CD14-positive monocyte (primary cell): ENCODE measurements at regions not wholly inside any gene's neighbourhood (a gene's known extent, or its start where the extent isn't known, plus 50 kb on each side); places are given as distances from the start of the nearest gene placed in this dataset.

Source experiments
- DNase-seq, 3 donors: peaks; one replicate each; pipeline ENCODE4 v3.0.0-alpha.2; 2011 to 2022
- H2AFZ ChIP-seq: 2 replicates; pipeline ENCODE4 v1.6.0; 2012; ENCODE audit warnings: mild to moderate bottlenecking, low read depth, low read length, inconsistent platforms; ENCODE audit not compliant: insufficient read depth, poor library complexity, severe bottlenecking
- H3K27ac ChIP-seq, 2 donors: 1 replicate in 1 of 2; 2 replicates in 1 of 2; pipeline ENCODE4 v1.5.1; 2012 to 2013; ENCODE audit warnings: low read length in 2 of 2, control low read depth in 1 of 2, inconsistent platforms in 1 of 2, low read depth in 1 of 2, mild to moderate bottlenecking in 1 of 2
- H3K27me3 ChIP-seq, 2 donors: one replicate each; pipeline versions ENCODE4 v1.6.0 to v1.6.1; 2011 to 2013; ENCODE audit warnings: low read length in 2 of 2; ENCODE audit not compliant: control insufficient read depth in 2 of 2, insufficient read depth in 2 of 2
- H3K36me3 ChIP-seq, 2 donors: replicated peaks in 1 of 2; 1 replicate in 1 of 2; 2 replicates in 1 of 2; pipeline versions ENCODE4 v1.5.1 to v1.6.1; 2012 to 2013; ENCODE audit warnings: low read length in 2 of 2, control low read depth in 1 of 2, inconsistent platforms in 1 of 2, mild to moderate bottlenecking in 1 of 2; ENCODE audit not compliant: insufficient read depth in 2 of 2, control insufficient read depth in 1 of 2
- H3K4me1 ChIP-seq, 2 donors: 1 replicate in 1 of 2; 2 replicates in 1 of 2; pipeline versions ENCODE4 v1.5.1 to v1.6.1; 2012 to 2013; ENCODE audit warnings: low read length in 2 of 2, control low read depth in 1 of 2, inconsistent platforms in 1 of 2, mild to moderate bottlenecking in 1 of 2, moderate library complexity in 1 of 2; ENCODE audit not compliant: insufficient read depth in 2 of 2, control insufficient read depth in 1 of 2
- H3K4me2 ChIP-seq: replicated peaks from 2 replicates; pipeline ENCODE3; 2012; ENCODE audit warnings: low read length, moderate library complexity, mild to moderate bottlenecking; ENCODE audit not compliant: poor library complexity, severe bottlenecking; ENCODE audit errors: extremely low read depth
- H3K4me3 ChIP-seq, 3 experiments: fragments of 200-600 bp in 1 of 3; sonication (generic) in 1 of 3; replicated peaks in 1 of 3; 1 replicate in 2 of 3; 2 replicates in 1 of 3; pipeline ENCODE4 v1.5.1; 2011 to 2013; ENCODE audit warnings: low read length in 3 of 3, mild to moderate bottlenecking in 3 of 3, control low read depth in 2 of 3, low read depth in 2 of 3, inconsistent platforms in 1 of 3, moderate library complexity in 1 of 3
- H3K79me2 ChIP-seq: 2 replicates; pipeline ENCODE4 v1.6.0; 2012; ENCODE audit warnings: mild to moderate bottlenecking, control low read depth, inconsistent platforms, low read length, moderate library complexity; ENCODE audit not compliant: insufficient read depth
- H3K9ac ChIP-seq: 2 replicates; pipeline ENCODE4 v1.6.0; 2017; ENCODE audit warnings: low read length, mild to moderate bottlenecking; ENCODE audit not compliant: insufficient read depth, poor library complexity, severe bottlenecking
- H3K9me3 ChIP-seq, 2 donors: replicated peaks in 1 of 2; 1 replicate in 1 of 2; 2 replicates in 1 of 2; pipeline versions ENCODE4 v1.5.1 to v1.6.1; 2012 to 2013; ENCODE audit warnings: low read length in 2 of 2, control low read depth in 1 of 2; ENCODE audit not compliant: control insufficient read depth in 1 of 2, insufficient read depth in 1 of 2
- H4K20me1 ChIP-seq: 2 replicates; pipeline ENCODE4 v1.6.0; 2012; ENCODE audit warnings: mild to moderate bottlenecking, low read length, control low read depth, moderate library complexity; ENCODE audit not compliant: insufficient read depth
- H3K27ac Mint-ChIP-seq, 7 donors: one replicate each; pipeline ENCODE4 v1.8.0; 2020; ENCODE audit warnings: mild to moderate bottlenecking in 7 of 7, mixed read lengths in 7 of 7, moderate library complexity in 6 of 7, inconsistent platforms in 2 of 7
- H3K27me3 Mint-ChIP-seq, 3 donors: one replicate each; pipeline ENCODE4 v1.8.0; 2021 to 2022; ENCODE audit warnings: low read depth in 3 of 3, mild to moderate bottlenecking in 3 of 3, mixed read lengths in 3 of 3, moderate library complexity in 3 of 3, inconsistent platforms in 1 of 3
- H3K36me3 Mint-ChIP-seq, 2 donors: one replicate each; pipeline ENCODE4 v1.8.0; 2020; ENCODE audit warnings: mixed read lengths in 2 of 2, inconsistent platforms in 1 of 2, mild to moderate bottlenecking in 1 of 2
- H3K4me1 Mint-ChIP-seq: one replicate; pipeline ENCODE4 v1.8.0; 2020; ENCODE audit warnings: mild to moderate bottlenecking, mixed read lengths
- H3K4me3 Mint-ChIP-seq, 2 donors: one replicate each; pipeline ENCODE4 v1.8.0; 2020; ENCODE audit warnings: mild to moderate bottlenecking in 2 of 2, mixed read lengths in 2 of 2, moderate library complexity in 1 of 2
- H3K9me3 Mint-ChIP-seq, 7 donors: one replicate each; pipeline ENCODE4 v1.8.0; 2020 to 2022; ENCODE audit warnings: mixed read lengths in 7 of 7, mild to moderate bottlenecking in 6 of 7, moderate library complexity in 6 of 7, inconsistent platforms in 2 of 7
- WGBS: methylation state at CpG from one replicate; pipeline ENCODE4 v1.1.5; 2013; ENCODE audit warnings: missing lambda C conversion rate; ENCODE audit not compliant: insufficient coverage; 5-methylcytosine and 5-hydroxymethylcytosine counted together
- intact Hi-C, 2 donors: fragments of 100-400 bp; cut with micrococcal nuclease; formaldehyde crosslinking; loops; one replicate each; pipeline versions ENCODE4 v1.15.0 to v1.15.1; 2023
- TF ChIP-seq, protein P1 (sequence below): fragments of 200-600 bp; IDR thresholded peaks from one replicate; pipeline ENCODE4 v1.8.0; 2022; ENCODE audit warnings: antibody characterized with exemption, mild to moderate bottlenecking

DNA sequence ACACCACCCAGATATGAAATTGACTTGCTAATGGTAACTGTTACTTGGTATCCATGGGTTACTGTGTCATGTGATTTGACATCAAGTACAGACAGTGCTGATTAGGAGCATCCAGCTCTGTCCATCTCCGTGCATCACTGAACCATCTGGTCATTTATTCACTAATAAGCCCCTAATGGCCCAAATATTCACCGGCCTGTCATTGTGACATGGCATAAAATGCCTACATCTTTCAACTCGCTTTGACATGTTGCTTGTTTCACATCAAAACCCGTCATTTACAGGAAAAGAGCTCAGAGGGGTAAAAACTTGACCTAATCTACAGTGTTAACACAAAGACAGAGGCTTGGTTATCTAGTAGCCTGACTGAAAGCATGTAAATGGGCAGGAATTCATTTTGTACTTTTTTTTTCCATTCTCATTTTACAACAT lies 308.9 kb upstream of the ATP5MC3 start:
- no peak overlapping the region for H3K27ac Mint-ChIP-seq
- 100% methylated on average over 1 of the region's 4 CpGs for WGBS
- intact Hi-C loops = no loop called here
- DNase-seq = no peak
- Histone ChIP-seq H2AFZ (no peak overlapping the region), H3K9me3 (no peaks in the 10 kb centered on the region), H4K20me1 (no peaks in the 10 kb centered on the region), H3K27me3 (no peaks in the 10 kb centered on the region), H3K27ac (no peak overlapping the region), H3K4me2 (no peak overlapping the region), H3K4me1 (no peaks in the 10 kb centered on the region), H3K79me2 (no peaks in the 10 kb centered on the region), H3K36me3 (no peaks in the 10 kb centered on the region), H3K9ac (no peak overlapping the region), H3K4me3 (no peak overlapping the region)
- no peaks in the 10 kb centered on the region for H3K36me3 Mint-ChIP-seq
- H3K4me1 Mint-ChIP-seq = no peaks in the 10 kb centered on the region
- H3K9me3 Mint-ChIP-seq = peaks cover 0 to 7% (median 3%) of the 10 kb centered on the region in 7 donors
- H3K27me3 Mint-ChIP-seq = peaks cover 0 to 2% (median 0%) of the 10 kb centered on the region in 3 donors
- TF ChIP-seq, protein P1, sequence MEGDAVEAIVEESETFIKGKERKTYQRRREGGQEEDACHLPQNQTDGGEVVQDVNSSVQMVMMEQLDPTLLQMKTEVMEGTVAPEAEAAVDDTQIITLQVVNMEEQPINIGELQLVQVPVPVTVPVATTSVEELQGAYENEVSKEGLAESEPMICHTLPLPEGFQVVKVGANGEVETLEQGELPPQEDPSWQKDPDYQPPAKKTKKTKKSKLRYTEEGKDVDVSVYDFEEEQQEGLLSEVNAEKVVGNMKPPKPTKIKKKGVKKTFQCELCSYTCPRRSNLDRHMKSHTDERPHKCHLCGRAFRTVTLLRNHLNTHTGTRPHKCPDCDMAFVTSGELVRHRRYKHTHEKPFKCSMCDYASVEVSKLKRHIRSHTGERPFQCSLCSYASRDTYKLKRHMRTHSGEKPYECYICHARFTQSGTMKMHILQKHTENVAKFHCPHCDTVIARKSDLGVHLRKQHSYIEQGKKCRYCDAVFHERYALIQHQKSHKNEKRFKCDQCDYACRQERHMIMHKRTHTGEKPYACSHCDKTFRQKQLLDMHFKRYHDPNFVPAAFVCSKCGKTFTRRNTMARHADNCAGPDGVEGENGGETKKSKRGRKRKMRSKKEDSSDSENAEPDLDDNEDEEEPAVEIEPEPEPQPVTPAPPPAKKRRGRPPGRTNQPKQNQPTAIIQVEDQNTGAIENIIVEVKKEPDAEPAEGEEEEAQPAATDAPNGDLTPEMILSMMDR = no peak
- no peak overlapping the region for H3K4me3 Mint-ChIP-seq

DNA sequence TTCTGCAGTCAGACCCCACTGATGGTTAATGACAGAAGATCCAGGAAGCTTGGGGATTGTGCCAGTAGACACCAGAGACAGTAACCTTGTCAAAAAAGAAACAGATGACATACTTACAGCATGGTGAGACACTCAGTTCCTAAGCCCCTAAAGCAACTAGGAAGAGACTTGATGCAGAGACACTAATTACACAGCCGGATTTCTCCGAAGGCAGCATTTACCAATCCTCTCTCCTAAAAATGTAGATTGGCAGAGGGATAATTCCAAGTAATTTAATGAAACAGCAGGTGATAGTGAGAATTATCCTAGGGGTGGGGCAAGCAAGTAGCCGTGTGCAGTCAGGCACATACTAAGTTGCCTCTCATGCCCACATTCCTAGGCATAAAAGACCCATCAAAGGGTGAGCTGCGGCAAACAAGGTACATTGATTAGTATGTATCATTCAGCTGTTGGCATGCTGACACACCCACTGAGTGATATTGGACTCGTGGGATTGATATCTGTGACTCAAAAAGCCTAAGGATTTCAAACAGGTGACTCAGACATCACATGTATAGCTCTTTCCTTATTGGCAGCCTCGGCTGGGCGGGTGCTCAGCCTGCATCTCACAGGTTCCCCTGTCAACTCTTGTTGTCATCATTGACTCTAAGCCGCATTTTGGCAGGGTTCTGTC lies 296.7 kb upstream of the ATP5MC3 start:
- 100% methylated on average over 4 of the region's 8 CpGs for WGBS
- no peak overlapping the region for H3K27ac Mint-ChIP-seq
- TF ChIP-seq, protein P1 = no peak
- no peaks in the 10 kb centered on the region for H3K79me2 ChIP-seq
- no peak overlapping the region for H3K4me2 ChIP-seq
- no peak overlapping the region for H3K4me3 Mint-ChIP-seq
- intact Hi-C loops = no loop called here
- peaks cover 9% of the 10 kb centered on the region for H3K4me1 Mint-ChIP-seq
- no peaks in the 10 kb centered on the region for H4K20me1 ChIP-seq
- no peak overlapping the region for H2AFZ ChIP-seq
- no peak overlapping the region for H3K4me3 ChIP-seq
- peaks cover 2 to 17% (median 5%) of the 10 kb centered on the region in 7 donors for H3K9me3 Mint-ChIP-seq
- no peak for DNase-seq
- H3K36me3 ChIP-seq = no peaks in the 10 kb centered on the region
- H3K9ac ChIP-seq = no peak overlapping the region
- no peaks in the 10 kb centered on the region for H3K27me3 Mint-ChIP-seq
- H3K4me1 ChIP-seq = peaks cover 0 to 8% of the 10 kb centered on the region in 2 donors
- H3K27me3 ChIP-seq = no peaks in the 10 kb centered on the region
- H3K9me3 ChIP-seq = peaks cover 0 to 6% of the 10 kb centered on the region in 2 donors
- H3K36me3 Mint-ChIP-seq = no peaks in the 10 kb centered on the region
- no peak overlapping the region for H3K27ac ChIP-seq
